ENCODE measurements at regions not wholly inside any gene's neighbourhood (a gene's known extent, or its start where the extent isn't known, plus 50 kb on each side); places are given as distances from the start of the nearest gene placed in this dataset.

- no peak for ATAC-seq
- no peaks in the 10 kb centered on the region for H3K4me1 ChIP-seq
- DNase-seq = no peak
- TF ChIP-seq CTCF (IDR thresholded peaks at IDR 0.05) = no peak
- H3K9me3 ChIP-seq = no peaks in the 10 kb centered on the region
- intact Hi-C loops (cut with DNase I) = no loop called here
- H3K27me3 ChIP-seq = no peaks in the 10 kb centered on the region
- H3K4me3 ChIP-seq = no peak overlapping the region
- no peak overlapping the region for H3K27ac ChIP-seq
- no peaks in the 10 kb centered on the region for H3K36me3 ChIP-seq
Observed at GRCh38 chr6:40849546-40849945, 189.5 kb downstream of the UNC5CL start.

- no peak for TF ChIP-seq CTCF (IDR thresholded peaks at IDR 0.05)
- no peaks in the 10 kb centered on the region for H3K36me3 ChIP-seq
- DNase-seq (no peak), ATAC-seq (no peak)
- no peak overlapping the region for H3K4me3 ChIP-seq
- no peak overlapping the region for H3K27ac ChIP-seq
- no peaks in the 10 kb centered on the region for H3K9me3 ChIP-seq
- intact Hi-C loops (cut with DNase I) = no loop called here
- no peaks in the 10 kb centered on the region for H3K4me1 ChIP-seq
- H3K27me3 ChIP-seq = no peaks in the 10 kb centered on the region
Observed at GRCh38 chr6:40848868-40849514, 190.0 kb downstream of the UNC5CL start.

GRCh38 chr6:40848038-40848437, 191.0 kb downstream of the UNC5CL start:
- intact Hi-C loops (cut with DNase I) = no loop called here
- Histone ChIP-seq H3K27ac (no peak overlapping the region), H3K4me1 (no peaks in the 10 kb centered on the region), H3K9me3 (no peaks in the 10 kb centered on the region), H3K36me3 (no peaks in the 10 kb centered on the region), H3K27me3 (no peaks in the 10 kb centered on the region), H3K4me3 (no peak overlapping the region)
- no peak for DNase-seq
- TF ChIP-seq CTCF (IDR thresholded peaks at IDR 0.05) = no peak
- no peak for ATAC-seq

- intact Hi-C loops (cut with DNase I) = no loop called here
- Histone ChIP-seq H3K4me3 (no peak overlapping the region), H3K4me1 (no peaks in the 10 kb centered on the region), H3K36me3 (no peaks in the 10 kb centered on the region), H3K27me3 (no peaks in the 10 kb centered on the region), H3K9me3 (no peaks in the 10 kb centered on the region), H3K27ac (no peak overlapping the region)
- ATAC-seq (peak; percentile 65), DNase-seq (no peak)
- TF ChIP-seq CTCF (IDR thresholded peaks at IDR 0.05) = peak; percentile 50
Observed at GRCh38 chr6:40845553-40845952, 193.5 kb downstream of the UNC5CL start.

GRCh38 chr6:40844246-40844645, 194.8 kb downstream of the UNC5CL start:
- no peaks in the 10 kb centered on the region for H3K36me3 ChIP-seq
- no peak for TF ChIP-seq CTCF (IDR thresholded peaks at IDR 0.05)
- H3K27me3 ChIP-seq = no peaks in the 10 kb centered on the region
- H3K4me3 ChIP-seq = no peak overlapping the region
- ATAC-seq (no peak), DNase-seq (no peak)
- H3K4me1 ChIP-seq = no peaks in the 10 kb centered on the region
- no peak overlapping the region for H3K27ac ChIP-seq
- no peaks in the 10 kb centered on the region for H3K9me3 ChIP-seq
- intact Hi-C loops (cut with DNase I) = no loop called here

GRCh38 chr6:40841721-40842120, 197.3 kb downstream of the UNC5CL start:
- no peak for TF ChIP-seq CTCF (IDR thresholded peaks at IDR 0.05)
- H3K27ac ChIP-seq = no peak overlapping the region
- no peak for ATAC-seq
- no peaks in the 10 kb centered on the region for H3K9me3 ChIP-seq
- H3K27me3 ChIP-seq = no peaks in the 10 kb centered on the region
- DNase-seq = no peak
- H3K4me3 ChIP-seq = no peak overlapping the region
- H3K36me3 ChIP-seq = no peaks in the 10 kb centered on the region
- no peaks in the 10 kb centered on the region for H3K4me1 ChIP-seq
- intact Hi-C loops (cut with DNase I) = no loop called here

Measured in upper lobe of right lung (tissue), 1 donor.